ENCODE measurements at regions not wholly inside any gene's neighbourhood (a gene's known extent, or its start where the extent isn't known, plus 50 kb on each side); places are given as distances from the start of the nearest gene placed in this dataset.

- TF ChIP-seq CTCF (IDR thresholded peaks at IDR 0.05; ENCODE audit: insufficient read depth, low read length, severe bottlenecking) = no peak
- Histone ChIP-seq H3K4me3 (ENCODE audit: low read depth, low read length) (no peak overlapping the region), H3K27me3 (ENCODE audit: control insufficient read depth, insufficient read depth, low read length) (no peaks in the 10 kb centered on the region), H3K36me3 (ENCODE audit: control insufficient read depth, insufficient read depth, low read length) (no peaks in the 10 kb centered on the region)
- FAIRE-seq (no peak), DNase-seq (ENCODE audit: low read depth) (no peak)
Observed at GRCh38 chr11:104394508-104394907, 230.6 kb upstream of the PDGFD start.

DNA sequence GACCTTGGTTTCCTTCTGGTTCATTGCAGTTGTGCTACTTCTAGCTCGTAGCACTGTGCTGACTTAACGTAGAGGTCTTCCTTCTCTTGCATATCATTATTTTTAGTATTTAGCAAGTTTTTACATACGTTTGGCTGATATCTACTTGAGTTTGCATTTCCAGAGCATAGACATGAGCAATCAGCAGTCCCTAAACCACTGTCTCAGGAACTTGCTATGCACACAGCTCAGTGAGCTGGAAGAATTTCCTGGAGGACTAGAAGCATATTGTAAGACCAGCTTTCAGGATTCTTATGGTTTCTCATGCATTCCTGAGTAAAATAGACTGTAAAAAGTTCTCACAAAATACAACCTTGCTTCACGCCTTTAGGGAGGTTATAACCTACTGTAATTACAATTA lies 226.7 kb upstream of the PDGFD start:
- no peak for DNase-seq (ENCODE audit: low read depth)

GRCh38 chr11:104385884-104386283 lies 221.9 kb upstream of the PDGFD start:
- Histone ChIP-seq H3K4me3 (ENCODE audit: low read depth, low read length) (no peak overlapping the region), H3K27me3 (ENCODE audit: control insufficient read depth, insufficient read depth, low read length) (no peaks in the 10 kb centered on the region), H3K36me3 (ENCODE audit: control insufficient read depth, insufficient read depth, low read length) (no peaks in the 10 kb centered on the region)
- DNase-seq (ENCODE audit: low read depth) (no peak), FAIRE-seq (no peak)
- TF ChIP-seq CTCF (IDR thresholded peaks at IDR 0.05; ENCODE audit: insufficient read depth, low read length, severe bottlenecking) = no peak

More for the DNA sequence above, 226.7 kb upstream of the PDGFD start:
- Histone ChIP-seq H3K36me3 (ENCODE audit: control insufficient read depth, insufficient read depth, low read length) (no peaks in the 10 kb centered on the region), H3K27me3 (ENCODE audit: control insufficient read depth, insufficient read depth, low read length) (no peaks in the 10 kb centered on the region), H3K4me3 (ENCODE audit: low read depth, low read length) (no peak overlapping the region)
- no peak for FAIRE-seq
- TF ChIP-seq CTCF (IDR thresholded peaks at IDR 0.05; ENCODE audit: insufficient read depth, low read length, severe bottlenecking) = no peak

GRCh38 chr11:104380358-104380757 lies 216.4 kb upstream of the PDGFD start:
- no peak overlapping the region for H3K4me3 ChIP-seq (ENCODE audit: low read depth, low read length)
- no peak for FAIRE-seq
- no peaks in the 10 kb centered on the region for H3K27me3 ChIP-seq (ENCODE audit: control insufficient read depth, insufficient read depth, low read length)
- H3K36me3 ChIP-seq (ENCODE audit: control insufficient read depth, insufficient read depth, low read length) = no peaks in the 10 kb centered on the region
- no peak for TF ChIP-seq CTCF (IDR thresholded peaks at IDR 0.05; ENCODE audit: insufficient read depth, low read length, severe bottlenecking)
- no peak for DNase-seq (ENCODE audit: low read depth)

GRCh38 chr11:104372111-104372510 lies 208.2 kb upstream of the PDGFD start:
- TF ChIP-seq CTCF (IDR thresholded peaks at IDR 0.05; ENCODE audit: insufficient read depth, low read length, severe bottlenecking) = no peak
- no peaks in the 10 kb centered on the region for H3K27me3 ChIP-seq (ENCODE audit: control insufficient read depth, insufficient read depth, low read length)
- no peak for DNase-seq (ENCODE audit: low read depth)
- H3K36me3 ChIP-seq (ENCODE audit: control insufficient read depth, insufficient read depth, low read length) = no peaks in the 10 kb centered on the region
- no peak overlapping the region for H3K4me3 ChIP-seq (ENCODE audit: low read depth, low read length)
- no peak for FAIRE-seq

DNA sequence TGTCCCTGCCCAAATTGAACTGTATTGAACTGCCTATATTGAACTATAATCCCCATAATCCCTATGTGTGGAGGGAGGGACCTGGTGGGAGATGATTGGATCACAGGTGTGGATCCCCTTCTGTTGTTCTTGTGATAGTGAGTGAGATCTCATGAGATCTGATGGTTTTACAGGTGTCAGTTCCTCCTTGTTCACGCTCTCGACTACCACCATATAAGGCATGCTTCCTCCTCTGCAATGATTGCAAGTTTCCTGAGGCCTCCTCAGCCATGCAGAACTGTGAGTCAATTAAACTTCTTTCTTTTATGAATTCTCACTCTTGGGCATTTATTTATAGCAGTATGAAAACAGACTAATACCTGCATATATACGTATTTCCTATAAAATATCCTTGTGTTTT lies 206.5 kb upstream of the PDGFD start:
- no peak for FAIRE-seq
- no peaks in the 10 kb centered on the region for H3K27me3 ChIP-seq (ENCODE audit: control insufficient read depth, insufficient read depth, low read length)
- TF ChIP-seq CTCF (IDR thresholded peaks at IDR 0.05; ENCODE audit: insufficient read depth, low read length, severe bottlenecking) = no peak
- no peak overlapping the region for H3K4me3 ChIP-seq (ENCODE audit: low read depth, low read length)
- no peaks in the 10 kb centered on the region for H3K36me3 ChIP-seq (ENCODE audit: control insufficient read depth, insufficient read depth, low read length)
- no peak for DNase-seq (ENCODE audit: low read depth)

All from bronchial epithelial cell (primary cell).